ENCODE measurements at regions not wholly inside any gene's neighbourhood (a gene's known extent, or its start where the extent isn't known, plus 50 kb on each side); places are given as distances from the start of the nearest gene placed in this dataset.

DNA sequence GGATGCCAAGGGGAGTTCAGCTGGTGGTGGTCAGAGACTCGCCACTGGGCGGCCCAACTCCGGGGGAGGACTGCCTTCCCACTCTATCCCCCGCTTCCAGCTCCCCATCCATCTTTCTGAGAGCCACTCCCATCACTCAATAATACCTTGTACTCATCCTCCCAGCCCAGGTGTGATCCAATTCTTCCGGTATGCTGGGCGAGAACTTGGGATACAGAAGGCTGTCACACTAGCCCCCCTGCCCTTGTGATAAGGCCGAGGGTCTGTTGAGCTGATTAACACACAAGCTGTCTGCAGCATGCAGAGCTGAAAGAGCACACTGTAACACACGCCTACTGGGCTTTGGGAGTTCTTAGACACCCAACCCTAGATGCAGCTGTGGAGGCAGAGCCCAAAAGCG lies 460.4 kb upstream of the EEF2KMT start:
- TF ChIP-seq POLR2A (IDR thresholded peaks at IDR 0.05): no peak
- TF ChIP-seq, protein P1, sequence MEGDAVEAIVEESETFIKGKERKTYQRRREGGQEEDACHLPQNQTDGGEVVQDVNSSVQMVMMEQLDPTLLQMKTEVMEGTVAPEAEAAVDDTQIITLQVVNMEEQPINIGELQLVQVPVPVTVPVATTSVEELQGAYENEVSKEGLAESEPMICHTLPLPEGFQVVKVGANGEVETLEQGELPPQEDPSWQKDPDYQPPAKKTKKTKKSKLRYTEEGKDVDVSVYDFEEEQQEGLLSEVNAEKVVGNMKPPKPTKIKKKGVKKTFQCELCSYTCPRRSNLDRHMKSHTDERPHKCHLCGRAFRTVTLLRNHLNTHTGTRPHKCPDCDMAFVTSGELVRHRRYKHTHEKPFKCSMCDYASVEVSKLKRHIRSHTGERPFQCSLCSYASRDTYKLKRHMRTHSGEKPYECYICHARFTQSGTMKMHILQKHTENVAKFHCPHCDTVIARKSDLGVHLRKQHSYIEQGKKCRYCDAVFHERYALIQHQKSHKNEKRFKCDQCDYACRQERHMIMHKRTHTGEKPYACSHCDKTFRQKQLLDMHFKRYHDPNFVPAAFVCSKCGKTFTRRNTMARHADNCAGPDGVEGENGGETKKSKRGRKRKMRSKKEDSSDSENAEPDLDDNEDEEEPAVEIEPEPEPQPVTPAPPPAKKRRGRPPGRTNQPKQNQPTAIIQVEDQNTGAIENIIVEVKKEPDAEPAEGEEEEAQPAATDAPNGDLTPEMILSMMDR (IDR thresholded peaks at IDR 0.05): no peak
